ENCODE measurements at regions not wholly inside any gene's neighbourhood (a gene's known extent, or its start where the extent isn't known, plus 50 kb on each side); places are given as distances from the start of the nearest gene placed in this dataset.

DNA sequence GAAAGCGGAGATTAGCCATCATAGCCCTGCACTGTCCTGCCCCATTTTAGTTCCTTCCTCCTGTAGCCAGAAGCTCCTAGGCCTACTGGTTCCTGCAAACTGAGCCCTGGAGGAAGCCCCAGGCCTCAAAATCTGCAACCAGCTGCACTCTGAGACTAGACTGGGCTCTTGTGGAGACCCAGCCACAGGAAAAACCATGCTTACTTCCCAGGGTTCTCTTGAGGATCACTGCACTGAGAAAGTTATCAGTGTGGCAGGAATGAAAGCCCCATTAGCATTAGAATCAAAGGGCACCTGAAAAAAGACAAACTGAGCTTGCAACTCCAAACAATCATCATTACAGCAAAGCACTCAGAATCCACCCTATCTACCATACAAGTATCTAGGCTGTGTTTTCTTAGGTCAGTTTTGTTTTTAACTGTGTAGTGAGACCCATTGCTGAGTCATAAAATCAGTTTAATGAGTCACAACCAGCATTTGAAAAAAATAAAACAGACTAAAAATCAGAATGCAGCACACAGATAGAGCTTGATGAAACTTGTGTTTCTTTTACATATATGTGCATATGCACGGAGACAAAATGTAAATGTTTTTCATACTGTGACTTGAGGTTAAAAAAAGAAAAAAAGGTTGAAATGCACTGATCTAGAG is 91.0 kb downstream of the UNC5CL start:
- TF ChIP-seq ZZZ3 (IDR thresholded peaks at IDR 0.05) (no peak), CBFB (CRISPR knock-in tag; IDR thresholded peaks at IDR 0.05) (no peak), ZSCAN29 (IDR thresholded peaks at IDR 0.05) (no peak), HMG20A (CRISPR knock-in tag; conservative IDR thresholded peaks at IDR 0.05) (no peak), ASH1L (IDR thresholded peaks at IDR 0.05; ENCODE audit: borderline replicate concordance, low read depth, partially characterized antibody) (no peak), ZNF707 (CRISPR knock-in tag; conservative IDR thresholded peaks at IDR 0.05) (no peak), SAFB2 (IDR thresholded peaks at IDR 0.05; ENCODE audit: borderline replicate concordance, low read depth, low read length, severe bottlenecking) (no peak), SNRNP70 (optimal IDR thresholded peaks at IDR 0.05; ENCODE audit: low read depth, low read length) (no peak), SIN3A (IDR thresholded peaks at IDR 0.05; ENCODE audit: borderline replicate concordance in 2 of 2, control insufficient read depth in 1 of 2, low read depth in 2 of 2, low read length in 2 of 2) (no peak), ZBTB8A (IDR thresholded peaks at IDR 0.05; ENCODE audit: partially characterized antibody) (no peak)
- TF ChIP-seq, protein P1, sequence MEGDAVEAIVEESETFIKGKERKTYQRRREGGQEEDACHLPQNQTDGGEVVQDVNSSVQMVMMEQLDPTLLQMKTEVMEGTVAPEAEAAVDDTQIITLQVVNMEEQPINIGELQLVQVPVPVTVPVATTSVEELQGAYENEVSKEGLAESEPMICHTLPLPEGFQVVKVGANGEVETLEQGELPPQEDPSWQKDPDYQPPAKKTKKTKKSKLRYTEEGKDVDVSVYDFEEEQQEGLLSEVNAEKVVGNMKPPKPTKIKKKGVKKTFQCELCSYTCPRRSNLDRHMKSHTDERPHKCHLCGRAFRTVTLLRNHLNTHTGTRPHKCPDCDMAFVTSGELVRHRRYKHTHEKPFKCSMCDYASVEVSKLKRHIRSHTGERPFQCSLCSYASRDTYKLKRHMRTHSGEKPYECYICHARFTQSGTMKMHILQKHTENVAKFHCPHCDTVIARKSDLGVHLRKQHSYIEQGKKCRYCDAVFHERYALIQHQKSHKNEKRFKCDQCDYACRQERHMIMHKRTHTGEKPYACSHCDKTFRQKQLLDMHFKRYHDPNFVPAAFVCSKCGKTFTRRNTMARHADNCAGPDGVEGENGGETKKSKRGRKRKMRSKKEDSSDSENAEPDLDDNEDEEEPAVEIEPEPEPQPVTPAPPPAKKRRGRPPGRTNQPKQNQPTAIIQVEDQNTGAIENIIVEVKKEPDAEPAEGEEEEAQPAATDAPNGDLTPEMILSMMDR (IDR thresholded peaks at IDR 0.05 in 2 of 3, conservative IDR thresholded peaks at IDR 0.05 in 1 of 3; ENCODE audit: insufficient read depth in 2 of 3, low read depth in 1 of 3, low read length in 3 of 3): no peak
- TF ChIP-seq, protein P2, sequence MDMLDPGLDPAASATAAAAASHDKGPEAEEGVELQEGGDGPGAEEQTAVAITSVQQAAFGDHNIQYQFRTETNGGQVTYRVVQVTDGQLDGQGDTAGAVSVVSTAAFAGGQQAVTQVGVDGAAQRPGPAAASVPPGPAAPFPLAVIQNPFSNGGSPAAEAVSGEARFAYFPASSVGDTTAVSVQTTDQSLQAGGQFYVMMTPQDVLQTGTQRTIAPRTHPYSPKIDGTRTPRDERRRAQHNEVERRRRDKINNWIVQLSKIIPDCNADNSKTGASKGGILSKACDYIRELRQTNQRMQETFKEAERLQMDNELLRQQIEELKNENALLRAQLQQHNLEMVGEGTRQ (CRISPR knock-in tag; IDR thresholded peaks at IDR 0.05): no peak
- TF ChIP-seq, protein P3, sequence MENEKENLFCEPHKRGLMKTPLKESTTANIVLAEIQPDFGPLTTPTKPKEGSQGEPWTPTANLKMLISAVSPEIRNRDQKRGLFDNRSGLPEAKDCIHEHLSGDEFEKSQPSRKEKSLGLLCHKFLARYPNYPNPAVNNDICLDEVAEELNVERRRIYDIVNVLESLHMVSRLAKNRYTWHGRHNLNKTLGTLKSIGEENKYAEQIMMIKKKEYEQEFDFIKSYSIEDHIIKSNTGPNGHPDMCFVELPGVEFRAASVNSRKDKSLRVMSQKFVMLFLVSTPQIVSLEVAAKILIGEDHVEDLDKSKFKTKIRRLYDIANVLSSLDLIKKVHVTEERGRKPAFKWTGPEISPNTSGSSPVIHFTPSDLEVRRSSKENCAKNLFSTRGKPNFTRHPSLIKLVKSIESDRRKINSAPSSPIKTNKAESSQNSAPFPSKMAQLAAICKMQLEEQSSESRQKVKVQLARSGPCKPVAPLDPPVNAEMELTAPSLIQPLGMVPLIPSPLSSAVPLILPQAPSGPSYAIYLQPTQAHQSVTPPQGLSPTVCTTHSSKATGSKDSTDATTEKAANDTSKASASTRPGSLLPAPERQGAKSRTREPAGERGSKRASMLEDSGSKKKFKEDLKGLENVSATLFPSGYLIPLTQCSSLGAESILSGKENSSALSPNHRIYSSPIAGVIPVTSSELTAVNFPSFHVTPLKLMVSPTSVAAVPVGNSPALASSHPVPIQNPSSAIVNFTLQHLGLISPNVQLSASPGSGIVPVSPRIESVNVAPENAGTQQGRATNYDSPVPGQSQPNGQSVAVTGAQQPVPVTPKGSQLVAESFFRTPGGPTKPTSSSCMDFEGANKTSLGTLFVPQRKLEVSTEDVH (IDR thresholded peaks at IDR 0.05; ENCODE audit: low read depth, partially characterized antibody): no peak
- TF ChIP-seq, protein P4, sequence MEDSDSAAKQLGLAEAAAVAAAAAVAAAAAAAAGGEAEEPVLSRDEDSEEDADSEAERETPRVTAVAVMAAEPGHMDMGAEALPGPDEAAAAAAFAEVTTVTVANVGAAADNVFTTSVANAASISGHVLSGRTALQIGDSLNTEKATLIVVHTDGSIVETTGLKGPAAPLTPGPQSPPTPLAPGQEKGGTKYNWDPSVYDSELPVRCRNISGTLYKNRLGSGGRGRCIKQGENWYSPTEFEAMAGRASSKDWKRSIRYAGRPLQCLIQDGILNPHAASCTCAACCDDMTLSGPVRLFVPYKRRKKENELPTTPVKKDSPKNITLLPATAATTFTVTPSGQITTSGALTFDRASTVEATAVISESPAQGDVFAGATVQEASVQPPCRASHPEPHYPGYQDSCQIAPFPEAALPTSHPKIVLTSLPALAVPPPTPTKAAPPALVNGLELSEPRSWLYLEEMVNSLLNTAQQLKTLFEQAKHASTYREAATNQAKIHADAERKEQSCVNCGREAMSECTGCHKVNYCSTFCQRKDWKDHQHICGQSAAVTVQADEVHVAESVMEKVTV (CRISPR knock-in tag; IDR thresholded peaks at IDR 0.05): no peak
